Neutrophil (primary cell): ENCODE measurements at regions not wholly inside any gene's neighbourhood (a gene's known extent, or its start where the extent isn't known, plus 50 kb on each side); places are given as distances from the start of the nearest gene placed in this dataset.

Source experiments
- H3K27ac ChIP-seq: fragments of 200-600 bp; sonication (generic); 2 replicates; pipeline ENCODE4 v1.5.1; 2016; ENCODE audit warnings: mild to moderate bottlenecking, moderate library complexity
- H3K27me3 ChIP-seq: fragments of 200-600 bp; sonication (generic); 2 replicates; pipeline ENCODE4 v1.6.0; 2016; ENCODE audit warnings: mild to moderate bottlenecking
- H3K36me3 ChIP-seq: fragments of 200-600 bp; sonication (generic); 2 replicates; pipeline ENCODE4 v1.5.1; 2017
- H3K4me1 ChIP-seq, 2 experiments: fragments of 200-600 bp in 1 of 2; sonication (generic) in 1 of 2; 1 replicate in 1 of 2; 2 replicates in 1 of 2; pipeline versions ENCODE4 v1.5.1 to v1.6.1; 2013 to 2016; ENCODE audit warnings: low read depth in 1 of 2, low read length in 1 of 2, mild to moderate bottlenecking in 1 of 2, moderate library complexity in 1 of 2; ENCODE audit not compliant: control insufficient read depth in 1 of 2, insufficient read depth in 1 of 2
- H3K4me3 ChIP-seq, 2 experiments: fragments of 200-600 bp in 1 of 2; sonication (generic) in 1 of 2; 1 replicate in 1 of 2; 2 replicates in 1 of 2; pipeline ENCODE4 v1.5.1; 2013 to 2016; ENCODE audit warnings: low read depth in 1 of 2, low read length in 1 of 2, mild to moderate bottlenecking in 1 of 2, moderate library complexity in 1 of 2
- H3K9me3 ChIP-seq: fragments of 200-600 bp; sonication (generic); 2 replicates; pipeline ENCODE4 v1.5.1; 2016
- CTCF ChIP-seq: fragments of 200-600 bp; sonication (generic); IDR thresholded peaks from 2 replicates; pipeline ENCODE4 v1.5.1; 2016; ENCODE audit warnings: antibody characterized with exemption

- H3K4me3 ChIP-seq: no peak overlapping the region
- H3K4me1 ChIP-seq: no peaks in the 10 kb centered on the region
- no peaks in the 10 kb centered on the region for H3K36me3 ChIP-seq
- H3K9me3 ChIP-seq: no peaks in the 10 kb centered on the region
- TF ChIP-seq CTCF: no peak
- no peaks in the 10 kb centered on the region for H3K27me3 ChIP-seq
- H3K27ac ChIP-seq: no peak overlapping the region
These were observed 83.0 kb upstream of the TACR3 start for GRCh38 chr4:103802766-103803165.

- Histone ChIP-seq H3K27me3 (no peaks in the 10 kb centered on the region), H3K27ac (no peak overlapping the region), H3K4me1 (no peaks in the 10 kb centered on the region), H3K36me3 (no peaks in the 10 kb centered on the region), H3K4me3 (no peak overlapping the region), H3K9me3 (no peaks in the 10 kb centered on the region)
- no peak for TF ChIP-seq CTCF
These were observed 67.3 kb upstream of the TACR3 start for GRCh38 chr4:103787057-103787456.

DNA sequence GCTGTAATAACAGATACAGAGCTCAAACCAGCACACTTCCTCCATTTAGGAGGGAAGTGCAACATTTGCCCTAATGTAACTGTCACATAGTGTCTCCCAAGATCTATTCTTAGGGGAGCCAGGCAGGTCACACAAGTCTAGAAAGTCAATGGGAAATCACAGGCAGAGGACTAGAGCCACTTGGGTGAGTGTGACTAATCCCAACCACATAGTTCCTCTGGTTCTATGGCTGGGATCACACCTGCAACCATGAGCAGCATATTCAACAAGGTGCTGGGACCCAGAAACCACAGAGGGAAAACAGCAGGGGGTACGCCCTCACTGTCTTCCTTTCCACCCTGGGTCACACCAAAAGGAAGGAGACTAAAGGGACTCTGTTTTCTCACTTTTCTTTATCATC is 66.8 kb upstream of the TACR3 start:
- H3K27ac ChIP-seq: no peak overlapping the region
- no peaks in the 10 kb centered on the region for H3K36me3 ChIP-seq
- no peaks in the 10 kb centered on the region for H3K9me3 ChIP-seq
- H3K4me1 ChIP-seq: no peaks in the 10 kb centered on the region
- TF ChIP-seq CTCF: no peak
- H3K27me3 ChIP-seq: no peaks in the 10 kb centered on the region
- no peak overlapping the region for H3K4me3 ChIP-seq

DNA sequence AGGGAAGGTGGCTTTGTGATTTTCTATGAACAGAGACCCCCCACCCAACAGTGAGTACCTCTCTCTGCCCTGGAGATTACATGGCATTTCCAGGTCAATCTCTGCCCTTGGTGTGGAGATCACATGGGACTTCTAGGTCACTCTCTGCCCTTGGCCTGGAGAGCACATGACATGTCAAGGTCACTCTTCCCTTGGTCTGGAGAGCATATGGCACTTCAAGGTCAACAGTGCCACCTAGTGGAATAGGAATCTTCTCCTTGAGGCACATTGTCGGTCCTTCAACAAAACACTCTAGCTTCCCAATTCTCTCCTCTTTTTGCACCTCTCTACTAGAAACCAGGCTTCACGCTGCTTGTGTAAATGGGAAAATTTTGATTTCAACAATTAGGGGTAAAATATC is 66.2 kb upstream of the TACR3 start:
- no peak for TF ChIP-seq CTCF
- H3K9me3 ChIP-seq: no peaks in the 10 kb centered on the region
- H3K27ac ChIP-seq: no peak overlapping the region
- H3K36me3 ChIP-seq: no peaks in the 10 kb centered on the region
- no peak overlapping the region for H3K4me3 ChIP-seq
- H3K4me1 ChIP-seq: no peaks in the 10 kb centered on the region
- H3K27me3 ChIP-seq: no peaks in the 10 kb centered on the region

DNA sequence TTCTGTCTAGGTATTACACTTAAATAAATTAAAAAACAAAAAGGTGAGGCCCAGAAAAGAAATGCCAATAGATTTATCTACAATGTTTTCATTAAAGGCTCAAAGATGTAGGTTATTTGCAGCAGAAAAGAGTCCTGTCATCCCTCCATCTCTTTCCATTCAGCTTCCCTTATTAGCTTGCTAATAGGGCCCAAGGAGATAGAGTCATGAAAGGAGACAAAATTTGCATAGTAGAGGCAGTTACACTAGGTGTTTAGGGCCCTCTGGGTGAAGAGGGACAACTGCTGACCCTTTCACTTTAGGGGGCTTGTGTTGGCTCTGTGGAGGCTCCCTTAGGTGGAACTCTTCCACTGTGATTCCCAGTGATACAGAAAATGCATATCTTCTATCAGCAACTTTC is 58.4 kb upstream of the TACR3 start:
- Histone ChIP-seq H3K27ac (no peak overlapping the region), H3K4me3 (no peak overlapping the region), H3K27me3 (no peaks in the 10 kb centered on the region), H3K9me3 (no peaks in the 10 kb centered on the region), H3K36me3 (no peaks in the 10 kb centered on the region), H3K4me1 (no peaks in the 10 kb centered on the region)
- no peak for TF ChIP-seq CTCF

DNA sequence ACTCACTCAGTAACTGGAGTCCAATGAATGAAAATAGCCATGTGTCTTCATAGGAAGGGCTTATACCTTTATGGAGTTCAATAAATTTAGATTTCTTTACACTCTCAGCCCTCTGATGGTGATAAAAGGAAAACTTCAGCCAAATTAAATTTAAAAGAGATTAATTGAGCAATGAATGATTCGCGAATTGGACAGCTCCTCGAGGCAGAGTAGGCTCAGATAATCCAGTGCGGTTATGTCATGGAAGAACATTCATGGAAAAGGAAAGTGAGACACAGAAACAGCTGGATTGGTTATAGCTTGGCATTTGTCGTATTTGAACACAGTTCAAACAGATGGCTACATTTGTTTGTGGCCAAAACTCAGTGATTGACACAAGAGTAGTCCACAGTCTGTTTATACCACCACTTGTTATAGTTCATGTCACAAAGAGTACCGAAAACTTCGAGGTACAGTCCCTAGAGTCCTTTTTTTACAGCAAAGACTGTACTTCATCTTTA is 54.6 kb upstream of the TACR3 start:
- Histone ChIP-seq H3K36me3 (no peaks in the 10 kb centered on the region), H3K9me3 (no peaks in the 10 kb centered on the region), H3K4me3 (no peak overlapping the region), H3K4me1 (no peaks in the 10 kb centered on the region), H3K27me3 (no peaks in the 10 kb centered on the region), H3K27ac (no peak overlapping the region)
- TF ChIP-seq CTCF: no peak
